IMR-90 (cell line): ENCODE measurements at regions not wholly inside any gene's neighbourhood (a gene's known extent, or its start where the extent isn't known, plus 50 kb on each side); places are given as distances from the start of the nearest gene placed in this dataset.

ENCODE experiments used
- ATAC-seq: fragments of 200-7000 bp; cut with Tn5 transposase; 2 replicates; pipeline ENCODE4 v1.9.1; 2020; ENCODE audit warnings: low read depth, mild to moderate bottlenecking, moderate library complexity
- BruUV-seq: library from RNA; stranded (reverse); fragments of 400-500 nt; replicated peaks from 2 replicates; lab custom pipeline; 2021; lab: Mats Ljungman, UMichigan
- CTCF ChIA-PET: fragments of 300-600 bp; formaldehyde crosslinking; extraction: SDS; loops from one replicate; lab custom pipeline; 2021; ENCODE audit warnings: antibody characterized with exemption; lab: Yijun Ruan, JAX
- POLR2A ChIA-PET: fragments of 300-600 bp; sonication (Branson Sonifier 250); formaldehyde crosslinking; loops from one replicate; lab custom pipeline; 2022; ENCODE audit warnings: antibody characterized with exemption; ENCODE audit not compliant: unreplicated experiment; lab: Charles Lee
- DNase-seq: peaks from one replicate; pipeline ENCODE4 v3.0.0; 2013
- H2AFZ ChIP-seq: replicated peaks from 2 replicates; pipeline ENCODE3; 2013; ENCODE audit warnings: low read length, mild to moderate bottlenecking; ENCODE audit not compliant: poor library complexity
- H2AK5ac ChIP-seq: 2 replicates; pipeline ENCODE4 v1.6.1; 2013; ENCODE audit warnings: low read depth, low read length, inconsistent platforms
- H2AK9ac ChIP-seq: replicated peaks from 2 replicates; pipeline ENCODE3; 2013; ENCODE audit warnings: mild to moderate bottlenecking, low read depth, low read length, moderate library complexity; ENCODE audit not compliant: poor library complexity
- H2BK120ac ChIP-seq: 2 replicates; pipeline ENCODE4 v1.6.1; 2013; ENCODE audit warnings: low read depth, low read length, inconsistent platforms
- H2BK15ac ChIP-seq: 3 replicates; pipeline ENCODE4 v1.6.1; 2013; ENCODE audit warnings: low read depth, low read length, inconsistent platforms
- H2BK20ac ChIP-seq: 2 replicates; pipeline ENCODE4 v1.6.1; 2013; ENCODE audit warnings: low read depth, mild to moderate bottlenecking, inconsistent platforms, low read length, moderate library complexity
- H2BK5ac ChIP-seq: 2 replicates; pipeline ENCODE4 v1.6.1; 2013; ENCODE audit warnings: mild to moderate bottlenecking, low read depth, low read length, inconsistent platforms; ENCODE audit not compliant: poor library complexity, severe bottlenecking
- H3K14ac ChIP-seq: replicated peaks from 2 replicates; pipeline ENCODE4 v1.6.1; 2013; ENCODE audit warnings: low read depth, low read length, inconsistent platforms
- H3K18ac ChIP-seq: 2 replicates; pipeline ENCODE4 v1.6.1; 2013; ENCODE audit warnings: low read depth, low read length, control low read depth
- H3K23ac ChIP-seq: 2 replicates; pipeline ENCODE4 v1.6.1; 2013; ENCODE audit warnings: low read depth, low read length, inconsistent platforms
- H3K27ac ChIP-seq: 2 replicates; pipeline ENCODE4 v1.5.1; 2013; ENCODE audit warnings: mild to moderate bottlenecking, control low read depth, low read length; ENCODE audit not compliant: insufficient read depth
- H3K27me3 ChIP-seq: 2 replicates; pipeline ENCODE4 v1.6.1; 2013; ENCODE audit warnings: low read length; ENCODE audit not compliant: control insufficient read depth, insufficient read depth
- H3K36me3 ChIP-seq: 2 replicates; pipeline ENCODE4 v1.6.1; 2013; ENCODE audit warnings: low read length, mixed read lengths; ENCODE audit not compliant: control insufficient read depth, insufficient read depth
- H3K4ac ChIP-seq: 2 replicates; pipeline ENCODE4 v1.6.1; 2013; ENCODE audit warnings: low read depth, low read length, inconsistent platforms
- H3K4me1 ChIP-seq: 2 replicates; pipeline ENCODE4 v1.6.1; 2013; ENCODE audit warnings: low read length, mixed read lengths; ENCODE audit not compliant: control insufficient read depth, insufficient read depth
- H3K4me2 ChIP-seq: 2 replicates; pipeline ENCODE4 v1.6.1; 2013; ENCODE audit warnings: low read depth, mild to moderate bottlenecking, control low read depth, low read length, moderate library complexity
- H3K4me3 ChIP-seq: 2 replicates; pipeline ENCODE4 v1.5.1; 2013; ENCODE audit warnings: low read depth, mild to moderate bottlenecking, control low read depth, low read length, moderate library complexity; ENCODE audit not compliant: insufficient read depth
- H3K56ac ChIP-seq: 2 replicates; pipeline ENCODE4 v1.6.1; 2013; ENCODE audit warnings: low read length, inconsistent platforms; ENCODE audit not compliant: insufficient read depth; ENCODE audit errors: extremely low read depth
- H3K79me1 ChIP-seq, 2 experiments: 2 replicates each; pipeline ENCODE4 v1.6.1; 2013; ENCODE audit warnings: low read length in 2 of 2, inconsistent platforms in 1 of 2, low read depth in 1 of 2
- H3K9ac ChIP-seq: 2 replicates; pipeline ENCODE4 v1.6.1; 2013; ENCODE audit warnings: low read depth, low read length, control low read depth
- H3K9me1 ChIP-seq: 2 replicates; pipeline ENCODE4 v1.6.1; 2013; ENCODE audit warnings: low read length, inconsistent platforms; ENCODE audit not compliant: insufficient read depth
- H3K9me3 ChIP-seq: 2 replicates; pipeline ENCODE4 v1.6.1; 2013; ENCODE audit warnings: low read length; ENCODE audit not compliant: control insufficient read depth, insufficient read depth
- H4K20me1 ChIP-seq: 2 replicates; pipeline ENCODE4 v1.6.1; 2013; ENCODE audit warnings: low read length, inconsistent platforms; ENCODE audit not compliant: insufficient read depth
- H4K5ac ChIP-seq: 2 replicates; pipeline ENCODE4 v1.6.1; 2013; ENCODE audit warnings: mild to moderate bottlenecking, low read depth, low read length, control low read depth
- H4K8ac ChIP-seq, 2 experiments: 2 replicates each; pipeline ENCODE4 v1.6.1; 2013; ENCODE audit warnings: low read depth in 2 of 2, low read length in 2 of 2, control low read depth in 1 of 2, inconsistent platforms in 1 of 2
- H4K91ac ChIP-seq: 2 replicates; pipeline ENCODE4 v1.6.1; 2013; ENCODE audit warnings: low read depth, low read length, inconsistent platforms; ENCODE audit not compliant: insufficient read depth
- BHLHE40 ChIP-seq: fragments of 150-350 bp; IDR thresholded peaks from 2 replicates; pipeline ENCODE4 v1.6.1; 2016; ENCODE audit warnings: mild to moderate bottlenecking, low read depth, low read length
- CEBPB ChIP-seq: IDR thresholded peaks from 2 replicates; pipeline ENCODE4 v1.6.1; 2012; ENCODE audit warnings: low read depth, low read length, improper control_type of control experiment
- CHD1 ChIP-seq: IDR thresholded peaks from 2 replicates; pipeline ENCODE4 v1.6.1; 2012; ENCODE audit warnings: low read depth, low read length, improper control_type of control experiment
- CTCF ChIP-seq: conservative IDR thresholded peaks from 2 replicates; pipeline ENCODE4 v1.5.1; 2012; ENCODE audit warnings: mild to moderate bottlenecking, low read depth, low read length, improper control_type of control experiment
- FOS ChIP-seq: fragments of 150-350 bp; IDR thresholded peaks from 2 replicates; pipeline ENCODE4 v1.6.1; 2016; ENCODE audit warnings: low read depth, low read length
- MAFK ChIP-seq: IDR thresholded peaks from 2 replicates; pipeline ENCODE4 v1.6.1; 2012; ENCODE audit warnings: low read depth, low read length, improper control_type of control experiment
- MAZ ChIP-seq: IDR thresholded peaks from 2 replicates; pipeline ENCODE4 v1.6.1; 2012; ENCODE audit warnings: low read depth, mild to moderate bottlenecking, low read length, improper control_type of control experiment, moderate library complexity, borderline replicate concordance
- MXI1 ChIP-seq: IDR thresholded peaks from 2 replicates; pipeline ENCODE4 v1.6.1; 2012; ENCODE audit warnings: low read depth, mild to moderate bottlenecking, low read length, moderate library complexity, borderline replicate concordance
- NFE2L2 ChIP-seq: fragments of 150-350 bp; IDR thresholded peaks from 2 replicates; pipeline ENCODE4 v1.6.1; 2016; ENCODE audit warnings: low read depth, mild to moderate bottlenecking, low read length
- RAD21 ChIP-seq: IDR thresholded peaks from 2 replicates; pipeline ENCODE4 v1.6.1; 2012; ENCODE audit warnings: low read length, improper control_type of control experiment
- RCOR1 ChIP-seq: IDR thresholded peaks from 2 replicates; pipeline ENCODE4 v1.6.1; 2012; ENCODE audit warnings: mild to moderate bottlenecking, low read length, improper control_type of control experiment; ENCODE audit not compliant: insufficient replicate concordance
- RFX5 ChIP-seq: IDR thresholded peaks from 2 replicates; pipeline ENCODE4 v1.8.0; 2012; ENCODE audit warnings: low read depth, mild to moderate bottlenecking, low read length, moderate library complexity
- SMC3 ChIP-seq: fragments of 150-350 bp; IDR thresholded peaks from 2 replicates; pipeline ENCODE4 v1.6.1; 2016; ENCODE audit warnings: low read depth, mild to moderate bottlenecking, antibody characterized with exemption, low read length, moderate library complexity
- USF2 ChIP-seq: fragments of 150-350 bp; IDR thresholded peaks from 2 replicates; pipeline ENCODE4 v1.6.1; 2017; ENCODE audit warnings: mild to moderate bottlenecking, antibody characterized with exemption, low read length, low read depth
- dilution Hi-C: fragments of 300-500 bp; cut with HindIII; formaldehyde crosslinking; loops from one replicate; pipeline ENCODE4 v1.14.3; 2018; ENCODE audit warnings: low sequenced_read_pairs; ENCODE audit not compliant: unreplicated experiment
- in situ Hi-C: fragments of 300-500 bp; cut with MboI; formaldehyde crosslinking; loops from 3 replicates; pipeline ENCODE4 v1.14.3; 2019; ENCODE audit warnings: low sequenced_read_pairs, inconsistent platforms, mixed read lengths
- intact Hi-C: fragments of 100-400 bp; cut with micrococcal nuclease; formaldehyde crosslinking; loops from 2 replicates; pipeline ENCODE4 v1.10.0; 2022

- Histone ChIP-seq H3K4me1 (no peaks in the 10 kb centered on the region), H2BK120ac (no peak overlapping the region), H3K56ac (no peak overlapping the region), H2AK9ac (no peak overlapping the region), H2AFZ (no peak overlapping the region), H2AK5ac (no peak overlapping the region), H3K14ac (no peak overlapping the region), H3K9me3 (peaks cover 5% of the 10 kb centered on the region; the same call in 1 of the 2 replicates), H3K9me1 (no peaks in the 10 kb centered on the region), H3K4me3 (no peak overlapping the region), H3K9ac (no peak overlapping the region), H3K23ac (no peak overlapping the region), H4K8ac (no peak overlapping the region), H4K20me1 (no peaks in the 10 kb centered on the region), H3K27ac (no peak overlapping the region), H3K79me1 (no peaks in the 10 kb centered on the region), H4K5ac (no peak overlapping the region), H3K4me2 (no peak overlapping the region), H3K27me3 (no peaks in the 10 kb centered on the region), H4K91ac (no peak overlapping the region), H2BK15ac (no peak overlapping the region), H2BK20ac (no peak overlapping the region), H3K4ac (no peak overlapping the region), H3K18ac (no peak overlapping the region), H3K36me3 (no peaks in the 10 kb centered on the region), H2BK5ac (no peak overlapping the region)
- BruUV-seq: no TSS peak
- DNase-seq: no peak
- in situ Hi-C loops (no loop called here), intact Hi-C loops (no loop called here), dilution Hi-C loops (no loop called here)
- CTCF ChIA-PET: no interaction called here
- TF ChIP-seq CTCF (no peak), USF2 (no peak), MAFK (no peak), FOS (no peak), CHD1 (no peak), MAZ (no peak), RCOR1 (no peak), MXI1 (no peak), CEBPB (no peak), BHLHE40 (no peak), RFX5 (no peak), SMC3 (no peak), RAD21 (no peak), NFE2L2 (no peak)
- POLR2A ChIA-PET: no interaction called here
- no peak for ATAC-seq
These were observed 472.8 kb downstream of the OLFM4 start for GRCh38 chr13:53501387-53501786.
